Stimulated activated CD4-positive, alpha-beta T cell treated with anti-CD3 and anti-CD28 coated beads, Interleukin-2, amount 100 ng/mL, for 48 hours (primary cell): ENCODE measurements at regions not wholly inside any gene's neighbourhood (a gene's known extent, or its start where the extent isn't known, plus 50 kb on each side); places are given as distances from the start of the nearest gene placed in this dataset.

Experiments used
- DNase-seq, 2 donors: peaks; one replicate each; pipeline ENCODE4 v3.0.0-alpha.2; 2020

DNA sequence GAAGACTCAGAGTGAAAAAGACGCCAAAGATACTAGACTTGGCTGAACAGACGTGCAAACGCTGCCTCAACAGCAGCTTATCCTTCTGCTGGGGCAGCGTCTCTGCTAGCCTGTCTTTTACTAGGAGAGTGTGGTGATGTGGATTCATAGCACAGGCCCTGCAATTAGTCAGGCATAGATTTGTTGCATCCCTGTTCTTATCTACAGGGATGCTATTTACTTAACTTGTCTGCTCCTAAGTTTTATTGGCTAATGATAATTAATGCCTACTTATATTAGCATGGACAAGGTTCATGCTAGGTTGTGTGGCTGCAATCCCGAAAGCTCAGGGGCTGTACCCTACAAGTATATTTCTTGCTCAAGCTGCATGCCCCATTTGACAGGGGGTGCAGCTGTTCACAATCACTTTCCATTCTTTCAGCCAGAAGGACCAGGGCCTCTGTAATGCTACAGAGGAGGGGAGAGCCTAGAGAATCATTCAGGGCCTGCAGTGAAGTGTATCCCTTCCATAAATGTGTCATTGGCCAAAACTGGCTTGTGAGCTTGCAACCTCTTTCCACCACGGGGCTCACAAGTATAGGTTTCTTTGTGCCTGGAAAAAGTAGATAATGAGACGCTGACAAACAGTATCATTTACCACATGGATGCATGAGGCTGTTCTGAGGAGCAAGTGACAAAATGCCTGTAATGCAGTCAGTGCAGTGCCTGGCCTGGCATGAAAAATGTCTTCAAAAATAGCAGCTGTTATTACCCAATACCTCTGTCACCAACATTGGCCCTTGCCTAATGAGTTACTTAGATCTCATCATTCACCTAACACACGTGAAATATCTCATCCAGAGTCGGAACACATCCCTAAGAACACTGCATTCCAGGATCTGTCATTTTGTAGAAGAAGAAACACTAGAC, 685.8 kb upstream of the API5 start:
- no peak for DNase-seq

GRCh38 chr11:42631220-42631843, 680.5 kb upstream of the API5 start:
- DNase-seq: no peak

- DNase-seq: no peak
Observed at GRCh38 chr11:42646959-42647358, 664.8 kb upstream of the API5 start.

DNA sequence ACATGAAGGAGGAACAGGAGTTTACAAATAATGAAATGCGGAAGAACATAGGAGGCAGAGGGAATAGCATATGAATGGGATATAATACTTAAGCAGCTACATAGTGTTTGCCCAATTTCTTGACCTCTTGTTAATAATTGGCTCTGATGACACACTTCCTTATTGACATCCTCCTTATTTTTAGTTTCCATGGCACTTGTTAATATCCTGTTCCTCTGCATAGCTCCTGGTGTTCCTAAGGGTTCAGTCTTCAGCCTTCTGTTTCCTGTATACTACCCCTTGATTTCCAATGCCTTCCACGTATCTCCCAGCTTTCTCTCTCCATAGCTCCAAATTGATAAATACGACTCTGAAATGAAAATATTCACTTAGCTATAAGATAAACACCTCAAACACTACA, 663.8 kb upstream of the API5 start:
- DNase-seq: no peak

- DNase-seq: no peak
Observed at GRCh38 chr11:42651621-42652020, 660.2 kb upstream of the API5 start.

DNA sequence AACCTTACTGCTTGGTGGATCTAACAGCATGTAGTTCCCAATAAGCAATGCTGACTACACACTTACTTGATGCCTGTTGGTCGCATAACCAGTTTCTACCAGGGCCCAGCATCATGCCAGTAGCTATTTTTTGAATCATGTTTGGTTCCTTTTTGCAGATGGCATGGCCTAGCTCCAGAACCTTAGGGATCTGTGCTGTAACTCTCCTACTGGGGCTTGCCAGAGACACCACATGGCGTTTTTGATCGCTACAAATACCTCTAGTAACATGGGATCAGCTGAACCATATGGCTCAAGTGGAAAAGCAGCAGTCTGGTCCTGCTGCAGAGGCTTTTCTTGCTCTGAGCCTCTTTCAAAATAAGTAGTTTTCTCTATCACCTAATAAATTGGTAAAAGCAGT, 654.6 kb upstream of the API5 start:
- DNase-seq: no peak

GRCh38 chr11:42661942-42662341, 649.9 kb upstream of the API5 start:
- no peak for DNase-seq

DNA sequence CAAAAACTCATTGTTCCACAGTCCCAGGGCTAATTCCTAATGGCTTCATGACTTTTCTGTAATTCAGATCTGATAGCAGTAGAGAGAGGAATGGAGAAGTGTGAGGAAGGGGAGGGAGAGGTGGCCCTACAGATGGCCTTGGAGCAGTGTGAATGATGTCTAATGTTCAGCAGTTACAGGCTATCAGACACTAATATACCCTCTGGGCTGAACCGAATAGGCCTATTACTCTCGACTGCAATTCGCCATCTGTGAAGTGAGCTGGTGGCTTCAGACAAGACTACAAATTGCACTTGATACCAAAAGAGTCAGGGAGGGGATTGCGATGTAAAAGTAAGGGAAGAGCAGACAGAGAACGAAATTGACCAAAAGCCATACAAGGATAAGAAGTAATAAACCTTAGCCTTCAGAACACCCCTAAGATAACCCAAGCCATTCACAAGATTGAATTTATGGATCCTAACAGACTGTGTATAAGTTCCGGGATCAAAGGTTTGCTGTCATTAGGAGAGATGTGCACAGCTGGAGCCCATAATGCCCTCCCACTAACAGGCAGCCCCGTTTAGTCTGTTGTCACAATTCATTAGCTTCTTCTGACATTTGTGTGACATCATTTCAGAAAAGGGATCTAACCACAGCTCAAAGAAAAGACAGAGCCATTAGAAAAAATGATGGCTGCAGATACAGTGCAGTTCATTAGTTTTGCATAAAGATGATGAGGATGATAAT, 642.4 kb upstream of the API5 start:
- DNase-seq: no peak

DNA sequence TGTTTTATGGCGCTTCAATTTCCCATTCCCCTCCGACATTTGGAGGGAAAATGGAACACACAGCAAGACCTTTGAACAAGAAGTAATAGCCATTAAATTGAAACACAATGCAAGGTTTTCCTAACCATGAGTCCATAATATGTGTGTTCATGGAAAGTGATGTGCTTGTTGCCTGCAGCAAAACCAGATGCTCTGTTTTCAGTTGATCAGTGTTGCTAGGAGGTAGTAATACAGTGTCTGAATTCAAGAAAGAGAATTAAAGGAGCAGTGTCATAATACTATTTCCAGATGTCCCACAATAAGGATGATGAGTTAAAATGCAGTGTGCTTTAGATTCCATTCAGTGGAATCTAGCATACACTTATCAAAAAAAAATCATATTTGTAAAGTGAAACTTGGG, 637.4 kb upstream of the API5 start:
- no peak for DNase-seq

DNA sequence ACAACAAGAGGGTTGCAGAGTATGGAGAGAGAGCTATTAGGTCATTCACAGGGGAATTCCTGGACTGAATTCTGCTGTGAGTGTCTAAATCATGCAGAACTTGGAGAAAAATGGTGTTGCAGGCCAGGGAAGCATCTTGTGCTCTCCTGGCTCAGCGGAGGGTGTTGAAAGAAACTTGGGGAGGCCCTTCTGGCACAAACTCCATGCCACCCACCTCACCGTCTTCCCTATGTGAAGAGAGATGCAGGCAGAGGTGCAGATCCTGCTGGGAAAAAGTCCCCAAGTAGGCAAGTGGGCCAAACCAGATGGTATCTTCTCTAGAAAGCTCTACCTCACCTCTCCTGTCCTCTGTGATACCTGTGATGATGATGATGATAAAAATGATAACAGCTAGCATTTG, 604.3 kb upstream of the API5 start:
- no peak for DNase-seq

DNA sequence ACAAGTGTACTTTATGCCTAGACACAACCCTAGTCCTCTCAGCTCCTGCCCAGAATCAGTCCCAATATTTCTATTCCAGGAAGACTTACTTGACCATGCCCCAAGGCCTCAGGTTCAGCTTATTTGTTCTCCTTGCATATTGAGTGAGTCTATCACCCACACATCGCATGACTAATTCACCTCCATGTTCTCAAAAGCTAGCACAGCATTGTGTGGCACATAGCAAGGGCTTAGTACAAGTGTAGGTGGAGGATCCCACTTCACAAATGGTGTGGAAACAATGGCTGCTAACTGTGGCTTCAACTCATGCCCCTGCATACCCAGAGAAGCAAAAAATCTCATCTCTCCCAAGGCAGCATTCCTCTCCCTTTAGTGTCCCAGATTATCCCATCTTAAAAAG, 602.6 kb upstream of the API5 start:
- DNase-seq: no peak

GRCh38 chr11:42713279-42713678, 598.5 kb upstream of the API5 start:
- DNase-seq: no peak

DNA sequence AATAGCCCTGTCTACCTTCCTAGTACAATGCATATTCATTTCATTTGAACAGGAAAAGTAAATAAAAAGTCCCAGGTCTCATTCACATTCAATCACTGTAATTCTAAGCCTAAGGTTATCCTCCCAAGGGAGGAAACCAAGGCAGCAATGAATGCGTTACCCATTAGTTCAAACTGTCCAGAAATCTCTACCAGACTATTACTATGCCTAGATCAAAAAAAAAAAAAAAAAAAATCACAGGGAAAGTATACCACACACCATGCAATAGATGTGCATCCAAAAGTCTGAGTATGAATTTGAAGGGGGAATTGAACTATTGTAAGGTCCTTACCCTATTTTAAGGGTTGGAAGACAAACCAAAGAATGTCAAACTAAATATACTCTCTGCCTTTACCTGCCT, 598.0 kb upstream of the API5 start:
- DNase-seq: no peak

- no peak for DNase-seq
Observed at GRCh38 chr11:42720716-42721563, 590.9 kb upstream of the API5 start.

DNA sequence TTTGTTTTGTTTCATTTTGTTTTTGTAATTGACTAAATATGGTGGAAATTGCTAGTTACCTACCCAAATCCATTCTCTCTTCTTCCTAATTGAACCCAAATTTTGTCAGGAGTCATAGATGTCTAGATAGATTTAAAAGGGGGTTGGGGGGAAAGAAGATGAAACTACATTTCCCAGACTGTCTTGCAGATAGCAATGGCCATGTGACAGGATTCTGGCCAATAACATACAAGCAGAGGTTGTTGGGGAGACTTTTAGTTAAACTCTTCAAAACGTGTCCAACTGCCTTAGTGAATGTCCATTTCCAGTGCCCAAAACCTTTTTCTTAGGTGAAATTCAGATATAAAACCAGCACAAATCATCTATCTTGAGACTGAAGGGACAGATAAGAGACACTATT, 583.9 kb upstream of the API5 start:
- DNase-seq: no peak

GRCh38 chr11:42762348-42762747, 549.4 kb upstream of the API5 start:
- no peak for DNase-seq

- no peak for DNase-seq
Observed at GRCh38 chr11:42764936-42765335, 546.9 kb upstream of the API5 start.

DNA sequence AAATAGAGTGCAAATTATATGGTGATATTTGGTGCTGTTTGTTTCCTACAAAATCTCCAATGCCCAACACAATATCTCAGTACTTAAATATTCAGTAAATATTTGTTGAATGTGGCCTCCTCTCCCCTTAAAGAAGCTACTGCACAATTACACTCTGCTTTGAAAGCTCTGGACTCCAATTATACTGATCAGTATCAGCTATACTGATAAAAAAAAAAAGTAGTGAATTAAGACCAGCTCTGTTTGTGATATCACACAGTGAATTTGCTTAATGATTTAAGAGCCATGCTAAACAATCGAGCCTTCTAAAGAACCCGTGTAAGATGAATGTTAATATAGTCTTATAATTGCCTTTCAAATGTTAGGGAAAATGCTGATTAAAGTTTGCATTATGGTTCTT, 543.2 kb upstream of the API5 start:
- DNase-seq: no peak

GRCh38 chr11:42770444-42771065, 541.2 kb upstream of the API5 start:
- DNase-seq: no peak

DNA sequence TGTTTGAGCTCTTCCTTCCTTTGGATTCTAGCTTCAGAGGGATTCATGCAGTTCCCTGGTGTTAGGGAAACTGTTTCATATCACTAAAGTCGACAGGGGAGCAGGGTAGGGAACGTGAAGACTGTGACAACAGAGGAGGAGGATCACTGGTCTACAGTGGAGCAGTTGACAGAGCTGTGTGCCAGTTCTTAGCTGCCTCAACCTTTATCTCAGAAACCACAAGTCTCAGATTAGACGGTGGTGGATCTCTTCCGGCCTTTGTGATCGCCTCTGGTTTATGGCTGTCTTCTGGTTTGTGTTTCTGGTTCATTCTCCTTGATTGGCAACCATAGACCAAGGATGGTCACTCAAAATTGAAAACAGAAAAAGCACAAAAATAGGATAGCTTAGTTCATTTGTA, 538.9 kb upstream of the API5 start:
- DNase-seq: no peak

- DNase-seq: no peak
Observed at GRCh38 chr11:42773729-42774128, 538.1 kb upstream of the API5 start.

DNA sequence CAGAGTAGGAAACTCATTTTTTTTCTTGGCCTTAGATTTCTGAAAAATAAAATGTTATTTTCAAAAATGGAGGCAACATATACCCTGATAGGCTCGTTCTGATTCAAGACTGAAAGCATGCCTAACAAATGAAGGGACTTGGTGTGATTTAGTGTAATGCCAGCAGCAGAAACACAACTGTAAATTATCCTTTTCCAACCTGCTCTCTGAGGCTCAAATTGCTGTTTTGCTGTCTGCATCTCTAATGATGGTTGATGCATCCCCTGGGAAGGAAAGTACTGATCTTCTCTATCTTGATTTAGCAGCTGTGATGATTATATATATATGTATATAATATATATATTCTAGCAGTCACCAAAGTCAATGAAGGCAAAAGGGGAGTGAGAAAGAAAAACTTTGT, 537.2 kb upstream of the API5 start:
- DNase-seq: no peak

- no peak for DNase-seq
Observed at GRCh38 chr11:42777776-42778175, 534.0 kb upstream of the API5 start.
